PC-9 (cell line): ENCODE measurements at regions not wholly inside any gene's neighbourhood (a gene's known extent, or its start where the extent isn't known, plus 50 kb on each side); places are given as distances from the start of the nearest gene placed in this dataset.

ENCODE experiments used
- BruUV-seq: library from RNA; stranded (reverse); fragments of 400-500 nt; replicated peaks from 2 replicates; lab custom pipeline; 2021; lab: Mats Ljungman, UMichigan
- CTCF ChIA-PET: fragments of 300-600 bp; sonication (Branson Sonifier 250); formaldehyde crosslinking; loops from one replicate; lab custom pipeline; 2022; ENCODE audit warnings: antibody characterized with exemption; lab: Charles Lee
- POLR2A ChIA-PET: fragments of 300-600 bp; sonication (Branson Sonifier 250); formaldehyde crosslinking; loops from one replicate; lab custom pipeline; 2022; ENCODE audit warnings: antibody characterized with exemption; ENCODE audit not compliant: unreplicated experiment; lab: Charles Lee
- DNase-seq, 2 experiments: peaks; one replicate each; pipeline versions ENCODE4 v3.0.0 to v3.0.0-alpha.2; 2015 to 2022; ENCODE audit warnings: mixed read lengths in 1 of 2
- H2AFZ ChIP-seq: fragments of 200-600 bp; sonication (generic); 2 replicates; pipeline ENCODE4 v1.8.1; 2017; ENCODE audit warnings: antibody characterized with exemption
- H3F3A ChIP-seq: fragments of 200-600 bp; sonication (generic); 2 replicates; pipeline ENCODE4 v1.8.1; 2017; ENCODE audit warnings: antibody characterized with exemption, mild to moderate bottlenecking, low read depth; ENCODE audit not compliant: insufficient read depth
- H3K27ac ChIP-seq: fragments of 200-600 bp; sonication (generic); 2 replicates; pipeline ENCODE4 v1.6.1; 2016; ENCODE audit warnings: mixed run types
- H3K27me3 ChIP-seq: fragments of 200-600 bp; sonication (generic); 2 replicates; pipeline ENCODE4 v1.6.1; 2016; ENCODE audit warnings: low read depth, mixed run types; ENCODE audit not compliant: insufficient read depth
- H3K36me3 ChIP-seq: fragments of 200-600 bp; sonication (generic); 2 replicates; pipeline ENCODE4 v1.6.1; 2016; ENCODE audit warnings: low read depth, mixed run types
- H3K4me1 ChIP-seq: fragments of 200-600 bp; sonication (generic); replicated peaks from 2 replicates; pipeline ENCODE4 v1.6.1; 2016; ENCODE audit warnings: mixed run types; ENCODE audit not compliant: insufficient read depth
- H3K4me2 ChIP-seq: fragments of 200-600 bp; sonication (generic); 2 replicates; pipeline ENCODE4 v1.6.1; 2017; ENCODE audit warnings: mixed run types
- H3K4me3 ChIP-seq: fragments of 200-600 bp; sonication (generic); 2 replicates; pipeline ENCODE4 v1.6.1; 2016; ENCODE audit warnings: mixed run types
- H3K79me2 ChIP-seq: fragments of 200-600 bp; sonication (generic); 2 replicates; pipeline ENCODE4 v1.6.1; 2017; ENCODE audit warnings: low read depth, mixed run types
- H3K9me2 ChIP-seq: fragments of 200-600 bp; sonication (generic); 2 replicates; pipeline ENCODE4 v1.8.1; 2017; ENCODE audit warnings: mild to moderate bottlenecking; ENCODE audit not compliant: insufficient read depth
- H3K9me3 ChIP-seq: fragments of 200-600 bp; sonication (generic); 2 replicates; pipeline ENCODE4 v1.8.1; 2016; ENCODE audit warnings: low read depth; ENCODE audit not compliant: insufficient read depth
- H4K20me1 ChIP-seq: fragments of 200-600 bp; sonication (generic); 2 replicates; pipeline ENCODE4 v1.8.1; 2017; ENCODE audit not compliant: insufficient read depth
- EZH2 ChIP-seq: fragments of 200-600 bp; sonication (generic); IDR thresholded peaks from 2 replicates; pipeline ENCODE4 v1.8.0; 2017; ENCODE audit warnings: antibody characterized with exemption, low read depth
- intact Hi-C: fragments of 100-400 bp; cut with micrococcal nuclease; formaldehyde crosslinking; loops from one replicate; pipeline ENCODE4 v1.10.0; 2022; ENCODE audit not compliant: unreplicated experiment
- TF ChIP-seq, protein P1 (sequence below): fragments of 200-600 bp; sonication (generic); conservative IDR thresholded peaks from 2 replicates; pipeline ENCODE4 v1.6.1; 2017; ENCODE audit warnings: mixed run types, antibody characterized with exemption, mild to moderate bottlenecking, moderate library complexity

DNA sequence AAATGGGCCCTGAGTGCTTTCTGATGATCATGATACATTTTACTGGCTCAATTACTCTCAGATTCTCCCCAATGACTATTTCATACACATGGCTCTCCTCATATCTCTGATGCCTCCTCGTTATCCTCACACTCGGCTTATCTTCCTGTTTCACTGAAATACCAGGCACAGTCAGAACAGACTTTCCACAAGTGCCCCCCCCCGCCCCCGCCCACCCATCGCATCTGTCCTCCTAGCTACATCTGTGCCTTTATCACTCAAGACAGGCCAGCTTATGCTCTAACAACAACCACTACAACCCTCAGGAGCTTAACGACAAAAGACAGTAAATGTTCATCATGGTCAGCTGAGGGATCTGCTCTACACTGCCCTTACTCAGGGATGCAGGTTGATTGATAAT lies 610.6 kb upstream of the DIPK2B start:
- H3K9me2 ChIP-seq = no peaks in the 10 kb centered on the region
- H3K4me1 ChIP-seq = no peaks in the 10 kb centered on the region
- no peak overlapping the region for H3K4me3 ChIP-seq
- no peak overlapping the region for H3K4me2 ChIP-seq
- H3K9me3 ChIP-seq = no peaks in the 10 kb centered on the region
- BruUV-seq = no TSS peak
- no peaks in the 10 kb centered on the region for H3K36me3 ChIP-seq
- no peak overlapping the region for H3K27ac ChIP-seq
- no peak for DNase-seq
- intact Hi-C loops = no loop called here
- H2AFZ ChIP-seq = no peak overlapping the region
- TF ChIP-seq, protein P1, sequence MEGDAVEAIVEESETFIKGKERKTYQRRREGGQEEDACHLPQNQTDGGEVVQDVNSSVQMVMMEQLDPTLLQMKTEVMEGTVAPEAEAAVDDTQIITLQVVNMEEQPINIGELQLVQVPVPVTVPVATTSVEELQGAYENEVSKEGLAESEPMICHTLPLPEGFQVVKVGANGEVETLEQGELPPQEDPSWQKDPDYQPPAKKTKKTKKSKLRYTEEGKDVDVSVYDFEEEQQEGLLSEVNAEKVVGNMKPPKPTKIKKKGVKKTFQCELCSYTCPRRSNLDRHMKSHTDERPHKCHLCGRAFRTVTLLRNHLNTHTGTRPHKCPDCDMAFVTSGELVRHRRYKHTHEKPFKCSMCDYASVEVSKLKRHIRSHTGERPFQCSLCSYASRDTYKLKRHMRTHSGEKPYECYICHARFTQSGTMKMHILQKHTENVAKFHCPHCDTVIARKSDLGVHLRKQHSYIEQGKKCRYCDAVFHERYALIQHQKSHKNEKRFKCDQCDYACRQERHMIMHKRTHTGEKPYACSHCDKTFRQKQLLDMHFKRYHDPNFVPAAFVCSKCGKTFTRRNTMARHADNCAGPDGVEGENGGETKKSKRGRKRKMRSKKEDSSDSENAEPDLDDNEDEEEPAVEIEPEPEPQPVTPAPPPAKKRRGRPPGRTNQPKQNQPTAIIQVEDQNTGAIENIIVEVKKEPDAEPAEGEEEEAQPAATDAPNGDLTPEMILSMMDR = no peak
- TF ChIP-seq EZH2 = no peak
- peaks cover 10% of the 10 kb centered on the region; the same call in 1 of the 2 replicates for H3F3A ChIP-seq
- H3K79me2 ChIP-seq = peaks cover 95% of the 10 kb centered on the region
- H4K20me1 ChIP-seq = peaks cover 4% of the 10 kb centered on the region; the same call in 1 of the 2 replicates
- H3K27me3 ChIP-seq = no peaks in the 10 kb centered on the region
- CTCF ChIA-PET = no interaction called here
- POLR2A ChIA-PET = no interaction called here

DNA sequence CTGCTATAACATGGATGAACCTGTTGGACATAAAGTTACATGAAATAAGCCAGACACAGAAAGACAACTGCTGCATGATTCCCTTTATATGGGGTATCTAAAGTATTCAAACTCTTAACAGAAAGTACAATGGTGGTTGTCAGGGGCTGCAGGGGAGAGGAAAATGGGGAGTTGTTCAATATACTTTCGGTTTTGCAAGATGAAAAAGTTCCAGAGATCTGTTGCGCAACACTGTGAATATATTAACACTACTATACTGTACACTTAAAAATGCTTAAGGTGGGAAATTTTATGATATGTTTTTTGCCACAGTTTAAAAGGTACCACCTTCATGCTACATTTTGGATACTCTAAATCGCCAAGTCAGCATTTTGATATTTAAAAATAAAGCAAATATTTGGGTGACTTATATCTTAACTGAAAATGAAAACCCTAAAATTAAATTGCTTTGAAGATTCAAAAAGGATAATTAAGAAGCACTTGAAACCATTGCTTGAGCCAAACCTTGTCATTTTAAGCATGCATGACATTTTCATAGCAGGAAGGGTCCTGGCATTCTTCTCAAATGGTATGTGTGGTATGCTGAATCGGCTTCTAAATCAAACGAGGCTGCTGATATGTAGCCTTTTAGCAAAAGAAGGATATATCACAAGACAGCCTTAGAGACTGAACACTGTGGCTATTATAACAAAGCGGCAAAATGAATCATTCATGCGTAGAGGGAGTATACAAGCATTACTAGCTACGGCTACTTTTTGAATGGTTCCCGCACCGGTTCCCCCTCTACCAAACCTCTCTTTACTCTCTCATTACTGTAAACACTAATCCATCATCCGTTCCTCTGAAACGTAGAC lies 607.1 kb upstream of the DIPK2B start:
- Histone ChIP-seq H3K27me3 (no peaks in the 10 kb centered on the region), H3K27ac (peak overlapping the region; percentile 49), H3K79me2 (peaks cover 88% of the 10 kb centered on the region), H4K20me1 (no peaks in the 10 kb centered on the region), H3F3A (peaks cover 26% of the 10 kb centered on the region; the same call in 1 of the 2 replicates), H2AFZ (no peak overlapping the region), H3K4me1 (peaks cover 19% of the 10 kb centered on the region; the same call in 1 of the 2 replicates), H3K36me3 (no peaks in the 10 kb centered on the region), H3K4me2 (no peak overlapping the region), H3K4me3 (no peak overlapping the region), H3K9me2 (no peaks in the 10 kb centered on the region), H3K9me3 (no peaks in the 10 kb centered on the region)
- POLR2A ChIA-PET = interaction anchor here (0.7 kb wide), 1 partner anchor 41 kb away, joined by 3 read pairs; no protein-coding TSS in a partner anchor
- intact Hi-C loops = no loop called here
- DNase-seq = no peak
- no peak for TF ChIP-seq EZH2
- TF ChIP-seq, protein P1 = no peak
- BruUV-seq = no TSS peak
- CTCF ChIA-PET = no interaction called here

DNA sequence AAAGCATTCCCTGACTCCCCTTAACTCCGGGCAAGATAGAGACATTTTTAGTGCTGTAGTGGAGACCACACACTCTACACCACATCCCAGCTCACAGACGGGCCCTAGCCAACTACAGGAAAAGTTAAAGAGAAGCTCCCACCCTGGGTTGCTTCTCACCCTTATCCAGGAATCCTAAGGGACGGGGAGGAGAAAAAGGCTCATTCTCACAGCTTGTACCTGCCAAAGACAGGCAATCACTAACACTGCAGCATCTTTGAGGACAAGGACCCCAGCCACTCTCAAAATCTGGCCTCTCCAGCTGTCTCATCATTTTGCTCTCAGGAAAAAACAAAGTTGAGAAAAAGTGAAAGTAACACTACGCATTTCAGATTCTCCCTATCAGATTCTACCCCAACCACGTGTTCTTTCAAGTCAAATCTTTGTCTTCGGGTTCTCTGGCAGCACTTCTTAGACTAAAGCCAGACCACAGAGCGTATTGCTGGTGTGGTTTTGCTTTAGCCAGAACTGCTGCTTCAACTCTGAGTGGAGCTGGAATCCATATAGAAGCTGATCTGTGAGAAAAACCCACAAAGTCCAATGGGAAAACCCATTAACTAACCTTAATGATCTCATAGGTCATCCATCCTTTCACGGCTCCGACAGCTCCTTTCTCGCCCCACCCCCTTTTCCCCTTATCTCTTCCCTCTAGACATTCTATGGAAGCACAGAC lies 605.9 kb upstream of the DIPK2B start:
- H3K4me2 ChIP-seq = no peak overlapping the region
- H3K27ac ChIP-seq = peak overlapping the region; percentile 49
- H3K79me2 ChIP-seq = peaks cover 88% of the 10 kb centered on the region
- H3K9me3 ChIP-seq = no peaks in the 10 kb centered on the region
- intact Hi-C loops = no loop called here
- peaks cover 26% of the 10 kb centered on the region; the same call in 1 of the 2 replicates for H3F3A ChIP-seq
- DNase-seq = no peak
- H3K4me3 ChIP-seq = no peak overlapping the region
- CTCF ChIA-PET = no interaction called here
- H3K4me1 ChIP-seq = peaks cover 23% of the 10 kb centered on the region; the same call in 1 of the 2 replicates
- TF ChIP-seq EZH2 = no peak
- TF ChIP-seq, protein P1 = no peak
- no peaks in the 10 kb centered on the region for H3K9me2 ChIP-seq
- H3K27me3 ChIP-seq = no peaks in the 10 kb centered on the region
- POLR2A ChIA-PET = no interaction called here
- BruUV-seq = no TSS peak
- H2AFZ ChIP-seq = no peak overlapping the region
- peaks cover 5% of the 10 kb centered on the region; the same call in 1 of the 2 replicates for H3K36me3 ChIP-seq
- H4K20me1 ChIP-seq = no peaks in the 10 kb centered on the region
